GM13977 (cell line): ENCODE measurements at regions not wholly inside any gene's neighbourhood (a gene's known extent, or its start where the extent isn't known, plus 50 kb on each side); places are given as distances from the start of the nearest gene placed in this dataset.

Source experiments
- DNase-seq: peaks from one replicate; pipeline ENCODE4 v3.0.0; 2012; ENCODE audit warnings: low spot score
- in situ Hi-C: fragments of 300-500 bp; cut with MboI; formaldehyde crosslinking; loops from one replicate; pipeline ENCODE4 v1.12.0; 2022; ENCODE audit warnings: low sequenced_read_pairs, low pct_unique_long_range_greater_than_20kb, mixed read lengths, inconsistent platforms; ENCODE audit not compliant: unreplicated experiment
- TF ChIP-seq, protein P1 (sequence below): IDR thresholded peaks from 2 replicates; pipeline ENCODE4 v1.5.1; 2012; ENCODE audit warnings: mild to moderate bottlenecking, control low read depth; ENCODE audit not compliant: insufficient read depth; ENCODE audit errors: extremely low read depth, missing control alignments

DNA sequence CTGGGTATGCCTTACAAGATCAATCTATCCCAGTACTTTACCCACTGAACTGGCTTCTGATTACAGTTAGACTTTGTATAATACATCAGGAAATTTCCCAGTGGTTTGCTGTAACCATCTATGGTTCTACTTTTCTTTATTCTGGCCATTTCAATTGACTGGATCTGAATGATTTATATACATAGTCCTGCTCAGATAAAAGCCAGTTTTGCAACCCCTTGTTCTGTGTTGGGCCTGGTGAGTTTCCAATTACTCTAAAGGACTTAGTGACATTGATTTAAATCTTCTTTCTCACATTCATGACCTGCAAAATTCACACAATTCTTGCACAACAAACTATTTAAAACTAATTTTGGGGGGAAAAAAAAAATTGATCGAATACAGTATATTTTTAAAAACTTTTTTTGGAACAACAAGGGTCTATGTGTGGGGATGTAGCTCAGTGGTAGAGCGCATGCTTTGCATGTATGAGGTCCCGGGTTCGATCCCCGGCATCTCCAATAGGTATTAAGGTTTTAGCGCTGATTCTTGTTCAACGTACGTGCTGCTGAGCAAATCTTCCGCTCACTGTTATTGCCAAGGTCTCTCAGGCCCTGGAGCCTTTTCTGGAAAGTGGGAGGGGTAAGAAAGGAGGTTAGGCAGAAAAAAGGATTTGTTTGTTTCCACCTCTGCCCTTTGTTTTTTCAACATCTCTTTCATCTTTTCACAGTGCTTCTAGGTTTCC lies 117.5 kb downstream of the GPX5 start:
- peak; percentile 34 for DNase-seq
- TF ChIP-seq, protein P1, sequence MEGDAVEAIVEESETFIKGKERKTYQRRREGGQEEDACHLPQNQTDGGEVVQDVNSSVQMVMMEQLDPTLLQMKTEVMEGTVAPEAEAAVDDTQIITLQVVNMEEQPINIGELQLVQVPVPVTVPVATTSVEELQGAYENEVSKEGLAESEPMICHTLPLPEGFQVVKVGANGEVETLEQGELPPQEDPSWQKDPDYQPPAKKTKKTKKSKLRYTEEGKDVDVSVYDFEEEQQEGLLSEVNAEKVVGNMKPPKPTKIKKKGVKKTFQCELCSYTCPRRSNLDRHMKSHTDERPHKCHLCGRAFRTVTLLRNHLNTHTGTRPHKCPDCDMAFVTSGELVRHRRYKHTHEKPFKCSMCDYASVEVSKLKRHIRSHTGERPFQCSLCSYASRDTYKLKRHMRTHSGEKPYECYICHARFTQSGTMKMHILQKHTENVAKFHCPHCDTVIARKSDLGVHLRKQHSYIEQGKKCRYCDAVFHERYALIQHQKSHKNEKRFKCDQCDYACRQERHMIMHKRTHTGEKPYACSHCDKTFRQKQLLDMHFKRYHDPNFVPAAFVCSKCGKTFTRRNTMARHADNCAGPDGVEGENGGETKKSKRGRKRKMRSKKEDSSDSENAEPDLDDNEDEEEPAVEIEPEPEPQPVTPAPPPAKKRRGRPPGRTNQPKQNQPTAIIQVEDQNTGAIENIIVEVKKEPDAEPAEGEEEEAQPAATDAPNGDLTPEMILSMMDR = no peak
- in situ Hi-C loops = no loop called here

DNA sequence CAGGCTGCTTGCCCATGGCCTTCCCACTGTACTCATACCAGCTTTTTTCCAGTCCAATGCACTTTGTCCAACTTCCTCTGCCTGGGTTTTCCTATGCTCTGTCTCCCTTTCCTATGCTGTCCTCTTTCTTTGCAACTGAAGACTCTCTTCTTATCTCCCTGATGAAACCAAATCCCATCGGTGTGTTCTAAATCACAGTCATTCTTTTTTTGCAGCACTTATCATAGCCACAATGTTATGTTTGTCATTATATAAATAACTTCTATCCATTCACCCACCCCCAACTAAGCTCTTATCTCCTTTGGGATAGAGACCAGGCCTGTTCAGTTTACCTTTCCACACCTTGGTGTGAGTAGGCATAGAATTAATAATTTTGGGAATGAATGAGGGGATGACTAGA lies 121.0 kb downstream of the GPX5 start:
- DNase-seq = no peak
- TF ChIP-seq, protein P1 = no peak
- in situ Hi-C loops = no loop called here

DNA sequence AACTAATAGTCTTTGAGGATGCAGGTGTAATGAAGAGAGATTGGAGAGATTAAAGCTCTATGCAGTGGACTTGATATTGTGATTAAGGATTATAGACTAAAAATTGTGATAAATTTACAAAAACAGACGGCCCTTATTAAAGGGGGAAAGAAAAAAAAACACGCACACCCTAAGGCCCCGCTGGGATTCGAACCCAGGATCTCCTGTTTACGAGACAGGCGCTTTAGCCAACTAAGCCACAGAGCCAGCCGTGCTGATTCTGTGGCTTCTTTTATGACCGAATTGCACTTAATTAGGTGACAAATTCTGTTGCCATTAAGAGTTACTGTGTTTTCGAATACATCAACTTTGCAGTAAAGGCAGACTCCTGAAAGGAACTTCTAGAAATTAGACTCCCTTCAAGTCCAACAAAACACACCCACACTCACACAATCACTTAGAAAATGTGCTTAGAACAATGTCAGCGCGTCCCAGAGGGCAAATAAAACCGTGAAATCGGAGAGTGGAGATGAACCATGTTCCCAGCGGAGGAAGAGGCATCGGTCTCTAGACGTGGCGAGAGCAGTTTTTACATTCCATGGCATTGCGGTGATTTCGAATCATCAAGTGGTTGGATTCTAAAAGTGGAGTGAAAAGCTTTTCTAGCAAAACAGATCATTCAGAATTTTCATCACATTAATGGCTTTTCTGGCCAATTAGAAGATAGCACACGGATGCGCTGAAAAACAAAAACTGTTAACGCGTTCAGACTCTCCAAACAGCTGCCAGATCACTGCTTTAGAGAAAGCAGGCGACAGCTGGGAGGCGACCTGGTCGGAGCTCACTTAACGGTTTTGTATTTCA lies 122.6 kb downstream of the GPX5 start:
- TF ChIP-seq, protein P1 = no peak
- DNase-seq = peak; percentile 49
- in situ Hi-C loops = no loop called here

DNA sequence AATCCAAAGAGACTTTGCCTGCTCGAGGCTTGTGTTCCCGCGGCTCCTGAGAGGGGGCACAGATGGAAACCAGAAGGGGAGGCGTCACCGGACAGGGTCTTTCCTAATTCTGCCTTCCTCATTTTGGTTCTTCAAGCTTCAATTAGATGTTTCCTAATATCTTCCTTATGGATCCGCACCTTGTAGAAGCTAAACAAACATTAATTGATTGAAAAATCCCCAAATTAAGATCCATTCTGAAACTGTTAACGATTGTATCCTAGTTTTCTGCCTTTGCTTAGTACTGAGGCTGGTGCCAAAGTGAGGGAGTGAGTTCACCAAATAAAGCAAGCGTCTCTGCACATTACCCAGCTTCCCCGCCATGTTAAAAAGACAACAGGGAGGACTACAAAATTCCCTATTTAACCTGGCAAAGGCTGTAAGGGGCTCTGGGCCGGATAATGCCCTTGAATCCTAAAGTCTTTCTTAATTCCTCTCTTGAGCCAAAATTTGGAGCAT lies 123.2 kb downstream of the GPX5 start:
- DNase-seq = no peak
- in situ Hi-C loops = no loop called here
- TF ChIP-seq, protein P1 = no peak

DNA sequence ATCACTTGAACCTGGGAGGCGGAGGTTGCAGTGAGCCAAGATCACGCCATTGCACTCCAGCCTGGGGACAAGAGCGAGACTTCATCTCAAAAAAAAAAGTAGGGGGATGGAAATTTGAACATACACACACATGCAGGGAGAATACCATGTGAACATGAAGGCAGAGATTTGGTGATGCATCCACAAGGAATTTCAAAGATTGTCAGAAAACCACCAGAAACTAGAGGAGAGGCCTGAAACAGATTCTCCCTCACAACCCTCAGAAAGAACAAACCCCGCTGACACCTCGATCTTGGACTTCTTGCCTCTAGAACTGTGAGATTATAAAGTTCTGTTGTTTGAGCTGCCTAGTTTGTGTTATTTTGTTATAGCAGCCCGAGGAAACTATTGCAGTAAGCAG lies 125.5 kb downstream of the GPX5 start:
- no peak for DNase-seq
- in situ Hi-C loops = no loop called here
- TF ChIP-seq, protein P1 = no peak

DNA sequence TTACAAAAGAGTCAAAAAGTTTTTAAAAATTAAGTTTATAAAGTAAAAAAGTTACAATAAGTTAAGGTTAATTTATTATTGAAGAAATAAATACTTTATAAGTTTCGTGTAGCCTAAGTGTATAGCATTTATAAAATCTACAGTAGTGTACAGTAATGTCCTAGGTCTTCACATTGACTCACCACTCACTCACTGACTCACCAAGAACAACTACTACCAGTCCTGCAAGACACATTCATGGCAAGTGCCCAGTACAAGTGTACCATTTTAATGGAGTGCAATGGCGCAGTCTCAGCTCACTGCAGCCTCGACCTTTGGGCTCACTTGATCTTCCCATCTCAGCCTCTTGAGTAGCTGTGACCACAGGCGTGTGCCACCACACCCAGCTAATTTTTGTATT lies 128.2 kb downstream of the GPX5 start:
- DNase-seq = no peak
- in situ Hi-C loops = no loop called here
- TF ChIP-seq, protein P1 = no peak
